Endodermal cell (in vitro differentiated cells): ENCODE measurements at regions not wholly inside any gene's neighbourhood (a gene's known extent, or its start where the extent isn't known, plus 50 kb on each side); places are given as distances from the start of the nearest gene placed in this dataset.

ENCODE experiments used
- DNase-seq: peaks from one replicate; pipeline ENCODE4 v3.0.0-alpha.2; 2017
- H3K27ac ChIP-seq: 2 replicates; pipeline ENCODE4 v1.5.1; 2013; ENCODE audit warnings: mild to moderate bottlenecking, low read depth, low read length, moderate library complexity
- H3K27me3 ChIP-seq: 2 replicates; pipeline ENCODE4 v1.6.1; 2013; ENCODE audit warnings: mild to moderate bottlenecking, low read length, moderate library complexity; ENCODE audit not compliant: insufficient read depth, control insufficient read depth, poor library complexity, severe bottlenecking
- H3K36me3 ChIP-seq: 2 replicates; pipeline ENCODE4 v1.7.0; 2013; ENCODE audit warnings: mild to moderate bottlenecking, low read length, moderate library complexity; ENCODE audit not compliant: control insufficient read depth, insufficient read depth
- H3K4me1 ChIP-seq: one replicate; pipeline ENCODE4 v1.7.0; 2013; ENCODE audit warnings: low read length; ENCODE audit not compliant: control insufficient read depth, insufficient read depth
- H3K4me3 ChIP-seq: 2 replicates; pipeline ENCODE4 v1.5.1; 2013; ENCODE audit warnings: mild to moderate bottlenecking, low read length, moderate library complexity
- H3K9ac ChIP-seq: 2 replicates; pipeline ENCODE4 v1.6.1; 2013; ENCODE audit warnings: mild to moderate bottlenecking, low read length, moderate library complexity; ENCODE audit not compliant: poor library complexity, severe bottlenecking; ENCODE audit errors: extremely low read depth
- H3K9me3 ChIP-seq: 2 replicates; pipeline ENCODE4 v1.6.1; 2013; ENCODE audit warnings: mild to moderate bottlenecking, low read length, moderate library complexity; ENCODE audit not compliant: control insufficient read depth
- H3K27ac Mint-ChIP-seq: 2 replicates; pipeline ENCODE4 v1.8.0; 2020; ENCODE audit warnings: mixed read lengths
- H3K27me3 Mint-ChIP-seq: 2 replicates; pipeline ENCODE4 v1.8.0; 2021; ENCODE audit warnings: mild to moderate bottlenecking, mixed read lengths; ENCODE audit not compliant: insufficient read depth
- H3K36me3 Mint-ChIP-seq: 2 replicates; pipeline ENCODE4 v1.8.0; 2020; ENCODE audit warnings: low read depth, mixed read lengths
- H3K4me1 Mint-ChIP-seq: 2 replicates; pipeline ENCODE4 v1.8.0; 2020; ENCODE audit warnings: mixed read lengths
- H3K4me3 Mint-ChIP-seq: 2 replicates; pipeline ENCODE4 v1.8.0; 2020; ENCODE audit warnings: mild to moderate bottlenecking, moderate library complexity, mixed read lengths
- H3K9me3 Mint-ChIP-seq: 2 replicates; pipeline ENCODE4 v1.8.0; 2020; ENCODE audit warnings: mild to moderate bottlenecking, mixed read lengths
- CTCF ChIP-seq: fragments of 200-600 bp; sonication (generic); conservative IDR thresholded peaks from 2 replicates; pipeline ENCODE4 v1.5.0; 2021; ENCODE audit warnings: antibody characterized with exemption, mild to moderate bottlenecking
- WGBS, 2 experiments: methylation state at CpG; one replicate each; pipeline versions ENCODE4 v1.1.5 to v1.1.7; 2013; ENCODE audit warnings: missing lambda C conversion rate in 2 of 2, mixed read lengths in 1 of 2; ENCODE audit not compliant: insufficient coverage in 1 of 2, insufficient read length in 1 of 2; 5-methylcytosine and 5-hydroxymethylcytosine counted together

GRCh38 chr11:133715602-133716001 lies 129.7 kb downstream of the SPATA19 start:
- H3K4me1 Mint-ChIP-seq = peaks cover 5% of the 10 kb centered on the region
- Histone ChIP-seq H3K9me3 (no peaks in the 10 kb centered on the region), H3K27ac (no peak overlapping the region), H3K4me1 (peaks cover 4% of the 10 kb centered on the region), H3K27me3 (peaks cover 12% of the 10 kb centered on the region), H3K4me3 (no peak overlapping the region), H3K9ac (no peak overlapping the region), H3K36me3 (no peaks in the 10 kb centered on the region)
- no peak overlapping the region for H3K4me3 Mint-ChIP-seq
- no peaks in the 10 kb centered on the region for H3K9me3 Mint-ChIP-seq
- no peaks in the 10 kb centered on the region for H3K36me3 Mint-ChIP-seq
- peaks cover 56% of the 10 kb centered on the region for H3K27me3 Mint-ChIP-seq
- no peak for DNase-seq
- H3K27ac Mint-ChIP-seq = no peak overlapping the region
- 80 to 88% methylated on average over 2 to 7 of the region's 7 CpGs for WGBS, 2 experiments
- TF ChIP-seq CTCF = no peak

- H3K4me1 ChIP-seq = peaks cover 4% of the 10 kb centered on the region
- Mint-ChIP-seq H3K4me3 (no peak overlapping the region), H3K27ac (no peak overlapping the region), H3K27me3 (peaks cover 53% of the 10 kb centered on the region), H3K36me3 (no peaks in the 10 kb centered on the region), H3K4me1 (peaks cover 5% of the 10 kb centered on the region), H3K9me3 (no peaks in the 10 kb centered on the region)
- TF ChIP-seq CTCF = no peak
- no peaks in the 10 kb centered on the region for H3K9me3 ChIP-seq
- DNase-seq = no peak
- H3K27ac ChIP-seq = no peak overlapping the region
- no peaks in the 10 kb centered on the region for H3K36me3 ChIP-seq
- 83 to 84% methylated on average over 3 to 16 of the region's 16 CpGs for WGBS, 2 experiments
- no peak overlapping the region for H3K4me3 ChIP-seq
- H3K9ac ChIP-seq = no peak overlapping the region
- peaks cover 12% of the 10 kb centered on the region for H3K27me3 ChIP-seq
Observed at GRCh38 chr11:133714471-133715375, 130.6 kb downstream of the SPATA19 start.

DNA sequence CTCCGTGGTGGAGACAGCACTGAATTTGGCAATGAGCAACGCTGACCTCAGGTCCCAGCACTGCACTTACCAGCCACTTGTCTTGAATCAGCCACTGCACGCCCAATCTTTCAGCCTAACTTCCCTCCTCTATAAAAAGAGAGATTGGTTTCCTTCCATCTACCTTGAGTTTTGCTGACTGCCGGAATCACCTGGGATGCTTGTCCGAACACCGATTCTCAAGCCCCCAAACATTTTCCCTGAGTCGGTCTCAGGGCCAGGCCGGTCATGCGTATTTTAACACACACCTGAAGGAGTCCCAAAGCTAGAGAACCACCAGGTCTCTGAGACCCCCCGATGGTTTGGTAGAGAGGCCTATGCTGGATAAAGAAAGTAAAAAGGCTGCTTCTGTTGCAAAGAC lies 131.5 kb downstream of the SPATA19 start:
- Mint-ChIP-seq H3K9me3 (no peaks in the 10 kb centered on the region), H3K27me3 (peaks cover 53% of the 10 kb centered on the region), H3K4me1 (peaks cover 5% of the 10 kb centered on the region), H3K4me3 (no peak overlapping the region), H3K36me3 (no peaks in the 10 kb centered on the region), H3K27ac (no peak overlapping the region)
- no peak overlapping the region for H3K27ac ChIP-seq
- H3K9ac ChIP-seq = no peak overlapping the region
- no peak for TF ChIP-seq CTCF
- H3K9me3 ChIP-seq = no peaks in the 10 kb centered on the region
- H3K27me3 ChIP-seq = peaks cover 12% of the 10 kb centered on the region
- 93 to 97% methylated on average over 10 of the region's 10 CpGs for WGBS, 2 experiments
- no peak for DNase-seq
- peaks cover 4% of the 10 kb centered on the region for H3K4me1 ChIP-seq
- H3K36me3 ChIP-seq = no peaks in the 10 kb centered on the region
- H3K4me3 ChIP-seq = no peak overlapping the region
